ENCODE measurements at regions not wholly inside any gene's neighbourhood (a gene's known extent, or its start where the extent isn't known, plus 50 kb on each side); places are given as distances from the start of the nearest gene placed in this dataset.
"Not testable (repeated sequence)": the region's sequence is repeated elsewhere in the genome, so short reads cannot be mapped to it uniquely, and the experiment has no call there.

DNA sequence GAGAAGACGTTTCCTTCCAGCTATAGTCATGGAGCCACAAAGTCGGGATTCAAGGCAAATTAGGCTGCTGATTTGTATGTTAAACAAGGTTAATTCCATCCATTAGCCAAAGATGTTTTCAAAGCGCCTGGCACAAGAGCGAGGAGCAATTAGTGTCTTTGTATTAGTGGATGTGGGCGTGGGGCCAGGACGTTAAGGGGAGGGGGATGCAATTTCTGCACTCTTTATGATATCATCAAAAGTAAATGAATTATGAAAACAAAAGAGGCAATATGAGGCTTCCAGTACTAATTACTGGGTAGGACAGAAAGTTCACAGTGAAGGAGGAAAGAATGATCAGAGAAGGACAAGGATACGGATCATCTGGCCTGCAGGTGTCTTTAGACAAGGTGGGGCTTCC, 230.9 kb upstream of the MSX2 start:
- Mint-ChIP-seq H3K27ac (no peak overlapping the region), H3K4me3 (no peak overlapping the region), H3K36me3 (ENCODE audit: low read depth) (no peaks in the 10 kb centered on the region), H3K9me3 (peaks cover 15% of the 10 kb centered on the region), H3K4me1 (peaks cover 23% of the 10 kb centered on the region), H3K27me3 (ENCODE audit: insufficient read depth) (no peaks in the 10 kb centered on the region)
- Histone ChIP-seq H3K27me3 (ENCODE audit: control insufficient read depth, insufficient read depth, low read length, poor library complexity, severe bottlenecking) (no peaks in the 10 kb centered on the region), H3K9ac (ENCODE audit: extremely low read depth, low read length, poor library complexity, severe bottlenecking) (no peak overlapping the region), H3K27ac (ENCODE audit: low read depth, low read length) (no peak overlapping the region), H3K9me3 (ENCODE audit: control insufficient read depth, low read length) (peaks cover 21% of the 10 kb centered on the region), H3K4me1 (ENCODE audit: control insufficient read depth, insufficient read depth, low read length) (peaks cover 8% of the 10 kb centered on the region), H3K36me3 (ENCODE audit: control insufficient read depth, insufficient read depth, low read length) (no peaks in the 10 kb centered on the region), H3K4me3 (ENCODE audit: low read length) (no peak overlapping the region)
- 84 to 100% methylated on average over 1 to 7 of the region's 7 CpGs for WGBS, 2 experiments (ENCODE audit: insufficient coverage in 1 of 2, insufficient read length in 1 of 2)
- DNase-seq, result no peak
- TF ChIP-seq, protein P1, sequence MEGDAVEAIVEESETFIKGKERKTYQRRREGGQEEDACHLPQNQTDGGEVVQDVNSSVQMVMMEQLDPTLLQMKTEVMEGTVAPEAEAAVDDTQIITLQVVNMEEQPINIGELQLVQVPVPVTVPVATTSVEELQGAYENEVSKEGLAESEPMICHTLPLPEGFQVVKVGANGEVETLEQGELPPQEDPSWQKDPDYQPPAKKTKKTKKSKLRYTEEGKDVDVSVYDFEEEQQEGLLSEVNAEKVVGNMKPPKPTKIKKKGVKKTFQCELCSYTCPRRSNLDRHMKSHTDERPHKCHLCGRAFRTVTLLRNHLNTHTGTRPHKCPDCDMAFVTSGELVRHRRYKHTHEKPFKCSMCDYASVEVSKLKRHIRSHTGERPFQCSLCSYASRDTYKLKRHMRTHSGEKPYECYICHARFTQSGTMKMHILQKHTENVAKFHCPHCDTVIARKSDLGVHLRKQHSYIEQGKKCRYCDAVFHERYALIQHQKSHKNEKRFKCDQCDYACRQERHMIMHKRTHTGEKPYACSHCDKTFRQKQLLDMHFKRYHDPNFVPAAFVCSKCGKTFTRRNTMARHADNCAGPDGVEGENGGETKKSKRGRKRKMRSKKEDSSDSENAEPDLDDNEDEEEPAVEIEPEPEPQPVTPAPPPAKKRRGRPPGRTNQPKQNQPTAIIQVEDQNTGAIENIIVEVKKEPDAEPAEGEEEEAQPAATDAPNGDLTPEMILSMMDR (conservative IDR thresholded peaks at IDR 0.05), result no peak

DNA sequence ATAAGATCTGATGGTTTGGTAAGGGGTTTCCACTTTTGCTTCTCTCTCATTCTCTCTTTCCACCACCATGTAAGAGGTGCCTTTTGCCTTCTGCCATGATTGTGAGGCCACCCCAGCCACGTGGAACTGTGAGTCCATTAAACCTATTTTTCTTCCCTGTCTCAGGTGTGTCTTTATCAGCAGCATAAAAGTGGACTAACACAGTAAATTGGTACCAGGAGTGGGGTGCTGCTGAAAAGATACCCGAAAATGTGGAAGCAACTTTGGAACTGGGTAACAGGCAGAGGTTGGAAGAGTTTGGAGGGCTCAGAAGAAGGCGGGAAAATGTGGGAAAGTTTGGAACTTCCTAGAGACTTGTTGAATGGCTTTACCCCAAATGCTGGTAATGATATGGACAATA, 226.4 kb upstream of the MSX2 start:
- H3K4me3 ChIP-seq (ENCODE audit: low read length); DNase-seq; H3K27ac ChIP-seq (ENCODE audit: low read depth, low read length); H3K4me3 Mint-ChIP-seq; H3K27ac Mint-ChIP-seq; H3K4me1 ChIP-seq (ENCODE audit: control insufficient read depth, insufficient read depth, low read length); H3K36me3 ChIP-seq (ENCODE audit: control insufficient read depth, insufficient read depth, low read length); H3K27me3 Mint-ChIP-seq (ENCODE audit: insufficient read depth); H3K36me3 Mint-ChIP-seq (ENCODE audit: low read depth); H3K27me3 ChIP-seq (ENCODE audit: control insufficient read depth, insufficient read depth, low read length, poor library complexity, severe bottlenecking); H3K9ac ChIP-seq (ENCODE audit: extremely low read depth, low read length, poor library complexity, severe bottlenecking): not testable (repeated sequence)
- peaks cover 27% of the 10 kb centered on the region for H3K4me1 Mint-ChIP-seq
- H3K9me3 ChIP-seq (ENCODE audit: control insufficient read depth, low read length), result peaks cover 46% of the 10 kb centered on the region
- peaks cover 41% of the 10 kb centered on the region for H3K9me3 Mint-ChIP-seq
- 89 to 100% methylated on average over 2 to 3 of the region's 3 CpGs for WGBS, 2 experiments (ENCODE audit: insufficient coverage in 1 of 2, insufficient read length in 1 of 2)

DNA sequence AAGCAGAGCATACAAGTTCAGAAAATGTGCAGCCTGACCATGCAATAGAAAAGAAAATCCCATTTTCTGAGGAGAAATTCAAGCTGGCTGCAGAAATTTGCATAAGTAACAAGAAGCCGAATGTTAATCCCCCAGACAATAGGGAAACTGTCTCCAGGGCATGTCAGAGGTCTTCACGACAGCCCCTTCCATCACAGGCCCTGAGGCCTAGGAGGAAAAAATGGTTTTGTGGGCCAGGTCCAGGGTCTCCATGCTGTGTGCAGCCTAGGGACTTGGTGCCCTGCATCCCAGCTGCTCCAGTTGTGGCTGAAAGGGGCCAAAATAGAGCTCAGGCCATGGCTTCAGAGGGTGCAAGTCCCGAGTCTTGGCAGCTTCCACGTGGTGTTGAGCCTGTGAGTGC, 225.8 kb upstream of the MSX2 start:
- H3K9ac ChIP-seq (ENCODE audit: extremely low read depth, low read length, poor library complexity, severe bottlenecking); H3K36me3 ChIP-seq (ENCODE audit: control insufficient read depth, insufficient read depth, low read length); H3K4me3 Mint-ChIP-seq; H3K4me3 ChIP-seq (ENCODE audit: low read length); H3K27ac ChIP-seq (ENCODE audit: low read depth, low read length); H3K27ac Mint-ChIP-seq; DNase-seq; H3K36me3 Mint-ChIP-seq (ENCODE audit: low read depth); H3K27me3 ChIP-seq (ENCODE audit: control insufficient read depth, insufficient read depth, low read length, poor library complexity, severe bottlenecking); H3K4me1 ChIP-seq (ENCODE audit: control insufficient read depth, insufficient read depth, low read length); H3K27me3 Mint-ChIP-seq (ENCODE audit: insufficient read depth): not testable (repeated sequence)
- WGBS, 2 experiments (ENCODE audit: insufficient coverage in 1 of 2, insufficient read length in 1 of 2), result 64 to 94% methylated on average over 2 to 4 of the region's 4 CpGs
- H3K9me3 ChIP-seq (ENCODE audit: control insufficient read depth, low read length), result peaks cover 46% of the 10 kb centered on the region
- peaks cover 41% of the 10 kb centered on the region for H3K9me3 Mint-ChIP-seq
- peaks cover 22% of the 10 kb centered on the region for H3K4me1 Mint-ChIP-seq

DNA sequence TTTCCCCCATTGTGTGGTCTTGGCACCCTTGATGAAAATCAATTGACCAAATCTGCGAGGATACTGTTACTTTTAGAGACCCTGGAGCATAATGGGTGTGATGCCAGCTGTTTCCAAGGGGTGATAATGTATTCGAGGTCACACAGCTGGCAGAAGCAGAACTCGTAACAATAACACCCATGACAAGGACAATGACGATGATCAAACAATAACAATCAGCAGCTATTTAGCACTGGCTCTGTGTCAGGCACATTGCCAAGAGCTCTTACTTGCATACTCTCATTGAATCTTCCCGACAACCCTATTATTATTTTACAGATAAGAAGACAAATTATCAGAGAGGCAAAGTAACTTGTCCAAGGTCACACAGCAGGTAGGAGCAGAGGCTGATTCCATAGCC, 223.7 kb upstream of the MSX2 start:
- H3K4me1 ChIP-seq (ENCODE audit: control insufficient read depth, insufficient read depth, low read length), result no peaks in the 10 kb centered on the region
- H3K9me3 ChIP-seq (ENCODE audit: control insufficient read depth, low read length), result peaks cover 46% of the 10 kb centered on the region
- no peak overlapping the region for H3K9ac ChIP-seq (ENCODE audit: extremely low read depth, low read length, poor library complexity, severe bottlenecking)
- TF ChIP-seq, protein P1 (conservative IDR thresholded peaks at IDR 0.05), result no peak
- peaks cover 9% of the 10 kb centered on the region for H3K27me3 Mint-ChIP-seq (ENCODE audit: insufficient read depth)
- H3K9me3 Mint-ChIP-seq, result peaks cover 41% of the 10 kb centered on the region
- peaks cover 15% of the 10 kb centered on the region for H3K4me1 Mint-ChIP-seq
- no peak overlapping the region for H3K27ac Mint-ChIP-seq
- DNase-seq, result no peak
- H3K36me3 Mint-ChIP-seq (ENCODE audit: low read depth), result peaks cover 2% of the 10 kb centered on the region
- H3K4me3 ChIP-seq (ENCODE audit: low read length), result peak overlapping the region; percentile 24
- no peaks in the 10 kb centered on the region for H3K36me3 ChIP-seq (ENCODE audit: control insufficient read depth, insufficient read depth, low read length)
- H3K27ac ChIP-seq (ENCODE audit: low read depth, low read length), result no peak overlapping the region
- WGBS, 2 experiments (ENCODE audit: insufficient coverage in 1 of 2, insufficient read length in 1 of 2), result 86 to 95% methylated on average over 5 of the region's 5 CpGs
- no peaks in the 10 kb centered on the region for H3K27me3 ChIP-seq (ENCODE audit: control insufficient read depth, insufficient read depth, low read length, poor library complexity, severe bottlenecking)
- no peak overlapping the region for H3K4me3 Mint-ChIP-seq

Data from endodermal cell (in vitro differentiated cells).